ENCODE measurements at regions not wholly inside any gene's neighbourhood (a gene's known extent, or its start where the extent isn't known, plus 50 kb on each side); places are given as distances from the start of the nearest gene placed in this dataset.

DNA sequence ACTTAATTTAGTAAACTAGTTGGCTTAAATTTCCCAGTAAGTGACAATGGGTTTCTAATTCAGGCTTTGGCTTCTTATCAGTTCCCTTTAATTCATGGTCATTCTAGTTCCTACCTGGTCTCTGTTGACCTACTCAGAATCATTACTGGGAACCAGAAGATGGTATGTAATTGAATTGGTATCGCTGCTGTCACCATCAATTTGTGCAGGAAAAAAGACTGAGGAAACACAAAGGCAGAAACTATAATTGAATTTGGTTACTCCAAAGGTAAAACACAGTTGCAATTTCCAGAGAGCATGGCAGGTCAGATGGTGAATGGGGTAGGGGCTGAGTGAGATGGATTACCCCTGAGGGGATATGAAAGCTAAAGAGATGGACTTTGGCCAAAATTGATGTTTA is 226.5 kb upstream of the GAP43 start:
- TF ChIP-seq ZMYM4 (CRISPR knock-in tag; IDR thresholded peaks at IDR 0.05) (no peak), ARNT (IDR thresholded peaks at IDR 0.05) (no peak), POLR2A (IDR thresholded peaks at IDR 0.05; ENCODE audit: insufficient read depth in 1 of 2, low read depth in 2 of 2, low read length in 2 of 2) (no peak), MEIS2 (CRISPR knock-in tag; IDR thresholded peaks at IDR 0.05) (no peak), ZNF256 (CRISPR knock-in tag; conservative IDR thresholded peaks at IDR 0.05) (no peak)
- TF ChIP-seq, protein P1, sequence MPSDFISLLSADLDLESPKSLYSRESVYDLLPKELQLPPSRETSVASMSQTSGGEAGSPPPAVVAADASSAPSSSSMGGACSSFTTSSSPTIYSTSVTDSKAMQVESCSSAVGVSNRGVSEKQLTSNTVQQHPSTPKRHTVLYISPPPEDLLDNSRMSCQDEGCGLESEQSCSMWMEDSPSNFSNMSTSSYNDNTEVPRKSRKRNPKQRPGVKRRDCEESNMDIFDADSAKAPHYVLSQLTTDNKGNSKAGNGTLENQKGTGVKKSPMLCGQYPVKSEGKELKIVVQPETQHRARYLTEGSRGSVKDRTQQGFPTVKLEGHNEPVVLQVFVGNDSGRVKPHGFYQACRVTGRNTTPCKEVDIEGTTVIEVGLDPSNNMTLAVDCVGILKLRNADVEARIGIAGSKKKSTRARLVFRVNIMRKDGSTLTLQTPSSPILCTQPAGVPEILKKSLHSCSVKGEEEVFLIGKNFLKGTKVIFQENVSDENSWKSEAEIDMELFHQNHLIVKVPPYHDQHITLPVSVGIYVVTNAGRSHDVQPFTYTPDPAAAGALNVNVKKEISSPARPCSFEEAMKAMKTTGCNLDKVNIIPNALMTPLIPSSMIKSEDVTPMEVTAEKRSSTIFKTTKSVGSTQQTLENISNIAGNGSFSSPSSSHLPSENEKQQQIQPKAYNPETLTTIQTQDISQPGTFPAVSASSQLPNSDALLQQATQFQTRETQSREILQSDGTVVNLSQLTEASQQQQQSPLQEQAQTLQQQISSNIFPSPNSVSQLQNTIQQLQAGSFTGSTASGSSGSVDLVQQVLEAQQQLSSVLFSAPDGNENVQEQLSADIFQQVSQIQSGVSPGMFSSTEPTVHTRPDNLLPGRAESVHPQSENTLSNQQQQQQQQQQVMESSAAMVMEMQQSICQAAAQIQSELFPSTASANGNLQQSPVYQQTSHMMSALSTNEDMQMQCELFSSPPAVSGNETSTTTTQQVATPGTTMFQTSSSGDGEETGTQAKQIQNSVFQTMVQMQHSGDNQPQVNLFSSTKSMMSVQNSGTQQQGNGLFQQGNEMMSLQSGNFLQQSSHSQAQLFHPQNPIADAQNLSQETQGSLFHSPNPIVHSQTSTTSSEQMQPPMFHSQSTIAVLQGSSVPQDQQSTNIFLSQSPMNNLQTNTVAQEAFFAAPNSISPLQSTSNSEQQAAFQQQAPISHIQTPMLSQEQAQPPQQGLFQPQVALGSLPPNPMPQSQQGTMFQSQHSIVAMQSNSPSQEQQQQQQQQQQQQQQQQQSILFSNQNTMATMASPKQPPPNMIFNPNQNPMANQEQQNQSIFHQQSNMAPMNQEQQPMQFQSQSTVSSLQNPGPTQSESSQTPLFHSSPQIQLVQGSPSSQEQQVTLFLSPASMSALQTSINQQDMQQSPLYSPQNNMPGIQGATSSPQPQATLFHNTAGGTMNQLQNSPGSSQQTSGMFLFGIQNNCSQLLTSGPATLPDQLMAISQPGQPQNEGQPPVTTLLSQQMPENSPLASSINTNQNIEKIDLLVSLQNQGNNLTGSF (CRISPR knock-in tag; IDR thresholded peaks at IDR 0.05) = no peak

Data from HepG2 (cell line).